HepG2 (cell line): ENCODE measurements at regions not wholly inside any gene's neighbourhood (a gene's known extent, or its start where the extent isn't known, plus 50 kb on each side); places are given as distances from the start of the nearest gene placed in this dataset.
A peak's percentile ranks its signal among the peaks of the same experiment; 100 is the strongest.

Source experiments
- ARNT2 ChIP-seq: sonication (generic); formaldehyde crosslinking; IDR thresholded peaks from 2 replicates; pipeline ENCODE4 v1.8.0; 2022; ENCODE audit warnings: mild to moderate bottlenecking, low read depth, missing genetic modification reagents, moderate library complexity
- DPF2 ChIP-seq: sonication (generic); formaldehyde crosslinking; IDR thresholded peaks from 2 replicates; pipeline ENCODE4 v1.4.0; 2020; ENCODE audit warnings: mild to moderate bottlenecking, low read depth, missing genetic modification reagents, borderline replicate concordance
- GRHL1 ChIP-seq: sonication (generic); formaldehyde crosslinking; conservative IDR thresholded peaks from 2 replicates; pipeline ENCODE4 v1.8.0; 2022; ENCODE audit warnings: missing genetic modification reagents
- HMGXB4 ChIP-seq, 2 experiments: sonication (generic) in 1 of 2; formaldehyde crosslinking in 1 of 2; IDR thresholded peaks; 2 replicates each; pipeline versions ENCODE4 v1.4.0 to v1.6.1; 2018 to 2020; ENCODE audit warnings: missing genetic modification reagents in 2 of 2, borderline replicate concordance in 1 of 2, low read depth in 1 of 2, mild to moderate bottlenecking in 1 of 2, missing biosample characterization in 1 of 2
- KAT8 ChIP-seq: IDR thresholded peaks from 2 replicates; pipeline ENCODE4 v1.6.1; 2016; ENCODE audit warnings: missing genetic modification reagents, missing compliant biosample characterization
- KDM4B ChIP-seq: sonication (generic); formaldehyde crosslinking; IDR thresholded peaks from 2 replicates; pipeline ENCODE4 v1.4.0; 2020; ENCODE audit warnings: missing genetic modification reagents
- NCOR1 ChIP-seq: fragments of 200-600 bp; sonication (generic); IDR thresholded peaks from 2 replicates; pipeline ENCODE4 v1.7.0; 2017; ENCODE audit warnings: antibody characterized with exemption, low read length, borderline replicate concordance
- NR2F2 ChIP-seq: IDR thresholded peaks from 2 replicates; pipeline ENCODE4 v1.6.1; 2012; ENCODE audit warnings: low read depth, inconsistent platforms, borderline replicate concordance
- RXRB ChIP-seq: IDR thresholded peaks from 2 replicates; pipeline ENCODE4 v1.6.1; 2016; ENCODE audit warnings: borderline replicate concordance, missing genetic modification reagents, missing compliant biosample characterization
- TARDBP ChIP-seq: sonication (generic); formaldehyde crosslinking; IDR thresholded peaks from 2 replicates; pipeline ENCODE4 v1.8.0; 2022; ENCODE audit warnings: mild to moderate bottlenecking, missing genetic modification reagents
- TGIF2 ChIP-seq: IDR thresholded peaks from 2 replicates; pipeline ENCODE4 v1.6.1; 2016; ENCODE audit warnings: control low read depth, missing compliant biosample characterization
- TIGD3 ChIP-seq: sonication (generic); formaldehyde crosslinking; IDR thresholded peaks from 2 replicates; pipeline ENCODE4 v1.5.1; 2020; ENCODE audit warnings: mild to moderate bottlenecking, missing genetic modification reagents, borderline replicate concordance
- USF2 ChIP-seq, 2 experiments: sonication (generic) in 1 of 2; formaldehyde crosslinking in 1 of 2; IDR thresholded peaks; 2 replicates each; pipeline versions ENCODE4 v1.5.1 to v1.6.1; 2011 to 2020; ENCODE audit warnings: borderline replicate concordance in 1 of 2, low read depth in 1 of 2, low read length in 1 of 2, mild to moderate bottlenecking in 1 of 2, missing genetic modification reagents in 1 of 2, moderate library complexity in 1 of 2
- ZNF253 ChIP-seq: sonication (generic); formaldehyde crosslinking; IDR thresholded peaks from 2 replicates; pipeline ENCODE4 v1.8.0; 2022; ENCODE audit warnings: mild to moderate bottlenecking, missing genetic modification reagents, borderline replicate concordance
- ZNF281 ChIP-seq: sonication (generic); formaldehyde crosslinking; IDR thresholded peaks from 2 replicates; pipeline ENCODE4 v1.4.0; 2020; ENCODE audit warnings: missing genetic modification reagents, borderline replicate concordance
- ZSCAN21 ChIP-seq: sonication (generic); formaldehyde crosslinking; IDR thresholded peaks from 2 replicates; pipeline ENCODE4 v1.8.0; 2022; ENCODE audit warnings: mild to moderate bottlenecking, missing genetic modification reagents, moderate library complexity, borderline replicate concordance
- ZSCAN25 ChIP-seq: sonication (generic); formaldehyde crosslinking; IDR thresholded peaks from 2 replicates; pipeline ENCODE4 v1.8.0; 2022; ENCODE audit warnings: mild to moderate bottlenecking, missing genetic modification reagents
- ZZZ3 ChIP-seq: sonication (generic); formaldehyde crosslinking; IDR thresholded peaks from 2 replicates; pipeline ENCODE4 v1.4.0; 2020; ENCODE audit warnings: missing genetic modification reagents, mild to moderate bottlenecking, borderline replicate concordance

- TF ChIP-seq HMGXB4 (CRISPR knock-in tag; IDR thresholded peaks at IDR 0.05; ENCODE audit: borderline replicate concordance in 1 of 2, low read depth in 1 of 2) (no peak), KAT8 (CRISPR knock-in tag) (no peak), ZZZ3 (CRISPR knock-in tag) (no peak), DPF2 (CRISPR knock-in tag) (no peak), TARDBP (CRISPR knock-in tag) (no peak), TGIF2 (CRISPR knock-in tag) (no peak), TIGD3 (CRISPR knock-in tag) (no peak), RXRB (0 out of 2 replicates have a peak, but pooled peaks have one; percentile 17), ZSCAN25 (no peak), USF2 (IDR thresholded peaks at IDR 0.05; ENCODE audit: low read depth, low read length) (no peak), USF2 (CRISPR knock-in tag; IDR thresholded peaks at IDR 0.05; ENCODE audit: borderline replicate concordance) (no peak), ARNT2 (no peak), GRHL1 (no peak), NR2F2 (no peak), ZNF253 (CRISPR knock-in tag) (no peak), ZSCAN21 (CRISPR knock-in tag) (no peak), KDM4B (CRISPR knock-in tag) (no peak), ZNF281 (CRISPR knock-in tag) (no peak), NCOR1 (0 out of 2 replicates have a peak, but pooled peaks have one; percentile 19)
Measured at GRCh38 chr12:98232753-98233390, 282.5 kb upstream of the TMPO start (continued).
